ENCODE measurements at regions not wholly inside any gene's neighbourhood (a gene's known extent, or its start where the extent isn't known, plus 50 kb on each side); places are given as distances from the start of the nearest gene placed in this dataset.

DNA sequence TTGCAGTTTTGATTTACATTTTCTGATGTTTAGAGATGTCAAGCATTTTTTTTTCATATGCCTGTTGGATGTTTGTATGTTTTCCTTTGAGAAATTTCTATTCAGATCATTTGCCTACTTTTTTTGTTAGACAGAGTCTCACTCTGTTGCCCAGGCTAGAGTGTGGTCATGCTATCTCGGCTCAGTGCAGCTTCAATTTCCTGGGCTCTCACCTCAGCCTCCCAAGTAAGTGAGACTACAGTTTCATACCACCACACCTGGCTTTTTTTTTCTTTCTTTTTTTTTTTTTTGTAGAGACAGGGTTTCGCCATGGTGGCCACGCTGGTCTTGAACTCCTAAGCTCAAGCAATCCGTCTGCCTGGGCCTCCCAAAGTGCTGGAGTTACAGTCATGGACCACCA lies 291.7 kb downstream of the SLITRK2 start:
- TF ChIP-seq, protein P1, sequence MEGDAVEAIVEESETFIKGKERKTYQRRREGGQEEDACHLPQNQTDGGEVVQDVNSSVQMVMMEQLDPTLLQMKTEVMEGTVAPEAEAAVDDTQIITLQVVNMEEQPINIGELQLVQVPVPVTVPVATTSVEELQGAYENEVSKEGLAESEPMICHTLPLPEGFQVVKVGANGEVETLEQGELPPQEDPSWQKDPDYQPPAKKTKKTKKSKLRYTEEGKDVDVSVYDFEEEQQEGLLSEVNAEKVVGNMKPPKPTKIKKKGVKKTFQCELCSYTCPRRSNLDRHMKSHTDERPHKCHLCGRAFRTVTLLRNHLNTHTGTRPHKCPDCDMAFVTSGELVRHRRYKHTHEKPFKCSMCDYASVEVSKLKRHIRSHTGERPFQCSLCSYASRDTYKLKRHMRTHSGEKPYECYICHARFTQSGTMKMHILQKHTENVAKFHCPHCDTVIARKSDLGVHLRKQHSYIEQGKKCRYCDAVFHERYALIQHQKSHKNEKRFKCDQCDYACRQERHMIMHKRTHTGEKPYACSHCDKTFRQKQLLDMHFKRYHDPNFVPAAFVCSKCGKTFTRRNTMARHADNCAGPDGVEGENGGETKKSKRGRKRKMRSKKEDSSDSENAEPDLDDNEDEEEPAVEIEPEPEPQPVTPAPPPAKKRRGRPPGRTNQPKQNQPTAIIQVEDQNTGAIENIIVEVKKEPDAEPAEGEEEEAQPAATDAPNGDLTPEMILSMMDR (IDR thresholded peaks at IDR 0.05; ENCODE audit: borderline replicate concordance, extremely low read depth, low read length, poor library complexity, severe bottlenecking) = no peak
- no peak for TF ChIP-seq EZH2 (IDR thresholded peaks at IDR 0.05; ENCODE audit: borderline replicate concordance, low read depth, low read length, severe bottlenecking)

Data from DND-41 (cell line).